Activated CD4-positive, alpha-beta T cell treated with anti-CD3 and anti-CD28 coated beads for 4 hours (primary cell): ENCODE measurements at regions not wholly inside any gene's neighbourhood (a gene's known extent, or its start where the extent isn't known, plus 50 kb on each side); places are given as distances from the start of the nearest gene placed in this dataset.

Source experiments
- DNase-seq, 2 donors: peaks; one replicate each; pipeline ENCODE4 v3.0.0-alpha.2; 2020

DNA sequence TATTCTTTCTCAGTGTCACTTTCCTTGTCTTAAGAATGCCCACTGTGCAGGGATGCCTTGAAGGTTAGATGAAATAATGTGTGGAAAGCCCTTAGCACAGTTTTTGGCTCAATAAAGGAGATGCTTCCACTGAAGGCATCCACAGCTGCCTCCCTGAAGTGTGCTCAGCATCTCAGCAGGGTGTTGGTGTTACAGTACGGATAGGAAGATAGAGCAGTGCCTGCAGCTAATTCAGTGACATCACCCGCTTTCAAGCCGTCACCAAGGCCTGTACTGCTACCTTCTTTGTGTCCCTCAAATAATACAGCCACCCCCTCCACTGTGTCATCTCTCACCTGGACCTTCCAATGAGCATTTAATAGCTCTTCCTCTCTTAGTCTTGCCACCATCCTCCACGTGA, 59.0 kb downstream of the NDUFS5 start:
- DNase-seq, result no peak

- DNase-seq, result no peak
Measured at GRCh38 chr1:39086386-39086785, 60.2 kb downstream of the NDUFS5 start.

DNA sequence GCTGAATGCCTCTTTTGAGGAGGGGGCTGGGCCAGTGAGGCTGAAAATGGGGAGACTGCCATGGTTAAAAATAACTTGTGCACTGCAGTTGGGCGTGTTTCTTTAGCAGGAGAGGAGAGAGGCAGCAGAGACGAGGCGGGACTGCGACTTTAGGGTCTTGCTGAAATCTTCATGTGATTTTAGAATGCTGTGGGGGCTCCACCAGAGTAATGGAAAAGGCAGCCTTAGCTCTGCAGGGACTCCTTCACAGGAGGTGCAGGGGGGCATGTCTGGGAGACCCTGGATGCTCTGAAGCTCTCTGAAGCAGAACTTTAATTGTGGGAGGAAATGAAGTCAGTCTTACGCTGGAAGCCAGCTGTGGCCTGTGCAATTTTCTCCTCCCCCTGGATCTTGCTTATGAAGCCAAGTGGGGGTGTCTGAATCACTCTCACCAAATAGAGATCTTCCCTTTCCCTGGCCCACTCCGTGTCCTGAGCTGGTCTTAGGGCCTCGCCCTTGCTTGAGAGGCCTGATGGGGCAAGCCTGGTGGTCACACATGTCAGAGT, 60.8 kb downstream of the NDUFS5 start:
- no peak for DNase-seq

DNA sequence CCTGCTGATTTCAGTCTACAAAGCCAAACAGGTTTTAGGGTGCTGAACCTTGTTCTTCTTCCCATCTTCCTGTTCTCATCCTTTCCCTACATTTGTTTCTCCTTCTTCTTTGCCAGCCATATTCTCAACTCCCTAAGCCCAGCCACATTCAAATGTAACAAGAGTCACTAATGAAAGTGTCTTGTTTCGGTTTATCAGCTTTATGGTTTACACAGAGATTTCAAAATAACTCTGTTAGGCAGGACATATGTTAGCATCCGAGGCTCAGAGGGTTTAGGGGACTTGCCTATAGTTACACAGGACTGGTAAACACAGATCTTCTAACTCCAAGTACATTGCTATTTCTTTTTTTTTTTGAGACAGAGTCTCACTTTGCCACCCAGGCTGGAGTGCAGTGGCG, 61.3 kb downstream of the NDUFS5 start:
- no peak for DNase-seq

GRCh38 chr1:39088658-39089057, 62.5 kb downstream of the NDUFS5 start:
- no peak for DNase-seq

- DNase-seq, result no peak
Measured at GRCh38 chr1:39089931-39090521, 63.9 kb downstream of the NDUFS5 start.

DNA sequence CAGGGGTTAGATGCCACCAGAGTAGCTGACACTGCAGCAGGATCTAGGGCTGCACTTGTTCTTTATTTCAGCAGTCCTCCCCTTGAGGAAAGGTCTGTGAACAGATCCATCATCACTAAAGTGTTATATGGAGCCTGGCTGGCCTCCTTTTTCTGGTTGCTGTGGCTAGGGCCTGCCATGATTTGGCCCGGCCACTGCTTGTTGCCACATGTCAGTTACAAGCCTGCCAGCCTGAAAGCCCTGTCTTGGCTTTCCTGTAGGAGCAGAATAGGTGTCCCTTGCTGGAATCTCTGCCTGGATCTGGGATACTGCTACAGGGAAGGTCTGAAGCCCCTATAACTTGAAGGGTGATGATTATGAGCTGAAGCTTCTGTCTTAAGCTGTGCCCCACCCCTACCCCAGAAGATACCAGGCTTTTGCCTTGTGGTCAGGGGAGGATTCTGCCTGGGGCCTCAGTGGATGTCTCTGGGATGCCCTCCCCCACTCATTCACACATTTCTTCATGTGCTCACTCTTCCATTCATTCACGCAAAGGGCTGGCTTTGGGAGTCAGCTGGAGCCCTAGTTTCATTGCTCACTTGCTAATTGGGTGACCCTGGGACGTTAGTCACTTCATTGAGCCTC, 64.7 kb downstream of the NDUFS5 start:
- DNase-seq, result no peak

GRCh38 chr1:39091845-39092645, 65.9 kb downstream of the NDUFS5 start:
- peak; percentile 57 to 64 for DNase-seq

DNA sequence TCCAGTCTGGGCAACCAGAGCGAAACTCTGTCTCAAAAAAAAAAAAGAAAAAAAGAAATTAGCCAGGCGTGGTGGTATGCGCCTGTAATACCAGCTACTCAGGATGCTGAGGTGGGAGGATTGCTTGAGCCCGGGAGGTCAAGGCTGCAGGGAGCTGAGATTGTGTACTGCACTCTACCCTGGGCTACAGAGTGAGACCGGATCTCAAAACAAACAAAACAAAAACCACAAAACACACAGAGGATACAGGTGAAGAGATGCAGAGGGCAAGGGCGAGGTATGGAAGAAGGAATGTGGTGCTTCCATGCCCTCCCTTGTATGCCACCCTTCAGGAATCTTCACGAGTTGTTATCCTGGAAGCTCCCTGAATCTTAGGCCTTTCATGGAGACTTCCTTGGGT, 68.5 kb downstream of the NDUFS5 start:
- DNase-seq, result no peak

DNA sequence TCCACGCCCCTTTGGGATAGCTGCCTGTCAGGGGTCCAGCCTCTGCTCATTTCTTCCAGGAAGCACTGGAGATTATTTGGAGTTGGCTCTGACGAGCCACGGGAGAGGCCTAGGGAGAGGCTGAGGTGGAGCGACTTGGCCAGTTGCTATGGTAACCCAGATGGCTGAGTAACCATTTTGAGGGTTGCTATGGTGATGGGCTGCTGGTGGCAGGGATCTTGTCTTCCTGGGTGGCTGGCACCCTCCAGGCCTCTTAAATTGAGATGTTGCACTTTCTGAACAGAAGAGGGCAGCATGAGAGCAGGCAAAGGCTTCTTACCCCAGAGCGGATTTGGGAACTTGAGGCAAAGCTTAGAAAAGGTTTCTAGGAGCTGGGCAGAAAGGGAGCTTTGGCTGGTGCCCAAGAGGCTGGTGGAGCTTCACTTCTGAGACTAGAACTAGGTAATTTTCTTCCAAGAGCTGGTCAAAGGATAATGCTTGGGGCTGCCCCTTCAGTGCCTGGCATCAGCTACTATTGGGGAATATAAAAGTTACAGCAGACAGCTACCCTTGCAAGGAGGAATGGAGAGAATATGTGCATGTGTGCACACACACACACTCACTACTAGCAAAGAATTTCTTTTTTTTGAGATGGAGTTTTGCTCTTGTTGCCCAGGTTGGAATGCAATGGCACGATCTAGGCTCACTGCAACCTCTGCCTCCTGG, 72.5 kb downstream of the NDUFS5 start:
- peak; percentile 65 to 69 for DNase-seq

GRCh38 chr1:39102537-39103327, 76.6 kb downstream of the NDUFS5 start:
- DNase-seq, result peak; percentile 22 to 26

DNA sequence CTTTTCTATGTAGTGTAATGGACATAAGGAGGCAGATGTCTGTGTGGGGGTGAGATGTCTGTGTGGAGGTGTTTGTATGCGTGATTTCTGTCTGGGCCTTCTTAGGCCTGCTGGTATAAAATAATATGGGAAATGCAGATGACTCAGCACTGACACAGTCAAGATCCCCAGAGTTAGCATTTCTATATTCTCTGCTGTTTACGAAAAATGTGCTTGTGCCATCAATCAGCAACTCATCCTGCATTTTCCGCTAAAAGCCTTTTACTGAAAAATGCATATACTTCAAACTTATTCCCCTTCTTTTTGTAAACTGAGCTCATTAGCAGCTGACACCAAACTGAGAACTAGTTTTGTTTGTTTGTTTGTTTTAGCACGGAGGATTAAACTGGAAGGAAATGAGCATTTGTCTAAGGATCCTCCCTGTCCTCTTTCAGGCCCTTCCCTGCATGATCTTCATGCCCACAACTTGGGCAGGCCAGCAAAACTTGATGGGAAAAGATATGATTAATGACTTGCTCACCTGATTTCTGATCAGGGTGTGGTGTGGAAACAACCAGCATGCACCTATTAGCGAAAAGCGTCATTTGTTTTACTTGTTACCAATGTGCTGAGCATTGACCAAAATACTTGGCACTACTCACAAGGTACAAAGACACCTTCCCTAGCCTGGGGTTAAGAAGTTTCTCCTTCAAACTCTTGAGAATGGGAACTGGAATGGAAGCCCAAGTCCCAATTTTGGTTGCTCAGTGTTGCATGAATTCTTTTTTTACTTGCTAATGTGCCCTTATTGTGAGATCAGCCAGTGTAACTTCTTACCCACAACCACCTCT, 77.4 kb downstream of the NDUFS5 start:
- peak; percentile 15 to 21 for DNase-seq

DNA sequence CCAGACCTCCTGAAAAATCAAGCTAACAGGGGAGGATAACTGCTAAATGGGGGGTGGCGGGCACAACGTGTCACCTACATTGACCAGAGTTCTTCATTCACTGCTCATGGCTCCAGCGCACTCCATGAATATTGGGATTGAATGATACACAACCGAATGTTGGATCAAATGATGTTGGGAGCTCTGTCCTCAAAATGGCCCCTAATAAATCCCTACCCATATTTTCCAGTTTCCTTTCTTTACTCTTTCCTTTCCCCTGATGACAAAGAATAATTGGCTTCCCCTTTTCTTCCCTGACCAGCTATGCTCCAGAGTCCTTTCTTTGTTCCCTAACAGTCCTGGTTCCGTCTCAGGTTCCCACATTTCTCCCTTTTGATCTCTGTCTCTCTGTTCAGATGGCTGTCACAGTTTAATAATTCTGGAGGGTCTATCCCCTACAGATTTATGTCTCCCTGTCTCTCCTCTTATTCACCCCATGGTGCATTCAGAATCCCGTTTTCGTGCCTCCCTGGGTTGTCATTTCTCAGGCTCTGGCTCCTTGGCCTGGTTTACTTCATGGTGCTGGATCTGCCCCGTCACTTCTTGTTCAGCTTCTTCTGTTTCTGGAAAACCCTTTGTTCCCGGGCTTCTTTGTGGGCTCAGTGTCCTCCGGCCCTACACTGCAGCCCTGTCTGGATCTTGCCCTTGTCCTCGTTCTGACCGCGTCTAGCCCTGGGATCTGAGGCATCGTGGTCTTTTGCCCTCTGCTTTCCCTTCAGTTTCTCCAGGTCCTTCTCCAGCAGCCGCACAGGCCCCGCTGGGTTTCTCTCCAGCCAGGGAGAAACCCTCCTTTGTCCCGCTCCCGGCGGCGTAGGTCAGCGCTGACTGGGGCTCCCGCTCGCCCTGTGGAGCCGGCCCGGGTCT, 78.3 kb downstream of the NDUFS5 start:
- no peak for DNase-seq

DNA sequence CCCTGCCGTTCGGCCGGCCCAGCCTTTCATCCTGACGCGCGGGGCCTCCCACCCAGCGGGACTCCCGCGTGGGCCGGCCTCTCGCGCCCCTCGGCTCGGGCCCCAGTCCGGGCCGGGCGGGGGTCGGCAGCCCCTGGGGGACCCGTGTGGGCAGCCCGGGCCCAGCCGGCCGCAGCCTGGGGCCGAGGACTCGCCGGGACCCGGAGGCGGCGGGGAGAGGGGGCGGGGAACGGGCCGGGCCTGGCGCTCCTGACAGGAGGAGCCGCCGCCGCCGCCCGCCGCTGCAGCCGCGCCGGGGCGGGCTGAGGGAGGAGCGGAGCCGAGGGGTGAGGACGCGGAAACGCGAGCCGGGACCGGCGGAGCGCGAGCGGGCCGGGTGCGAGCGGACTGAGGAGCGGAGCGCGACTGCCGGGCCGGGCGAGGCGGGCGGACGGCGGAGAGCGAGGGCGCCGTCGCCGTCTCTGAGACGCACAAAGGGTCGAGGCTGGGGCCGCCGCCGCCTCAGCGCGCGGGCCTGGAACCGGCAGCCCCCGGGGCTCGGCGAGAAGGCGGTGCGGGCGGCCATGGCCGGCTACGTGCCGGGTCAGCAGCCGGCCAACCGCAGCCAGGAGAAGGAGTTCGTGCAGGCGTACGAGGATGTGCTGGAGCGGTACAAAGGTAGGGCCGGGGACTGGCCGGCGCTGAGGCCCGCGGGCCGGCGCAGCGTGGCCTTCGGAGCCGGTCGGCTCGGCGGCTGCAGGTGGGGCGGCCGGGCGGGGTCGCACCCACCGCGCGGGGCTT, 79.1 kb downstream of the NDUFS5 start:
- peak; percentile 60 to 63 for DNase-seq

DNA sequence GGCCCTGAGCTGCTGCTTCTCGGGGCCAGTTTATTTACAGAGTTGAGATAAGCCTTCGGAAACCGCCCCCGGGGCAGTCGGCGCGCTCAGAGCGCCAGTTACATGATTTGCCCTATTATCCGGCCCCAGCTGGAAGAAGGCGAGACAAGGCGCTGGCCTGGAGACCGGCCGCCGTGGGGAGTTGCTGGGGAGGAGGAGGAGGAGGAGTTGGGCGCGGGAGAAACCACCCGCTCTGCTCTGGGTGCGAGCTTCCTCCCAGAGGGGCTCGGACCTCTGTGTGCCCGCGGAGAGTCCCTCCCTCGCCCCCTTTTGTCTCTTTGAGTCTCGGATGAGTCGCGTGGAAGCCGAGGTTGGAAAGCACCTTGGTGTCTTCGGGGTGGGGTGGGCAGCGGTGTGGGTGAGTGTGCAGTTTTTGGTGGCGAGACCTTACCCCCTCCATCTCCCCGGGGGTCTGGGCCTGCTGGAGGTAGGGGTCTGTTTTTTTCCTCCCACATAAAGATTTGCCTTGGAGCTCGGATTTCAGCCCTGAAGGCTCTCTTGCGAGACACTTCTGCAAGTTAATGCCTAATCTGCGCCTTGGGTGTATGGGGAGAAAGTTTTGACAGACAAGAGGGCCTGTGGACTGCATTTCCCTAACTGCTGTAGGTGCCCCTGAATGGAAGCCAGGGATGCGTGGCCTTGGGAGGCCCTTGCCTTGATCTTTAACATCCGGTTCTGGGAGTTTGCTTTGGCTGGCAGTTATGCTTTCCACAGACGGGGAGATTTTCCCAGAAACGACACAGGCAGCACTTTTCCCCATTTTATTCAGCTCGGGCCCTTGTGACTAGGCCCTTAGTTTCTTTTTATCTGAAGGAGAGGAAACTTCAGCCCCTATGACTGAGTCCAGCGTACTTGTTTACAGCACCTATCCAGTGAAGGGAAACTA, 80.0 kb downstream of the NDUFS5 start:
- DNase-seq, result peak; percentile 47 to 55

- no peak for DNase-seq
Measured at GRCh38 chr1:39106801-39107327, 80.7 kb downstream of the NDUFS5 start.

- no peak for DNase-seq
Measured at GRCh38 chr1:39107341-39108290, 81.5 kb downstream of the NDUFS5 start.
